C4-2B (cell line): ENCODE measurements at regions not wholly inside any gene's neighbourhood (a gene's known extent, or its start where the extent isn't known, plus 50 kb on each side); places are given as distances from the start of the nearest gene placed in this dataset.
"Not testable (repeated sequence)": the region's sequence is repeated elsewhere in the genome, so short reads cannot be mapped to it uniquely, and the experiment has no call there.

Source experiments
- H3K27ac ChIP-seq: fragments of 450-650 bp; 2 replicates; pipeline ENCODE4 v1.5.1; 2017
- CTCF ChIP-seq: fragments of 450-650 bp; conservative IDR thresholded peaks from 2 replicates; pipeline ENCODE4 v1.5.1; 2017; ENCODE audit warnings: mild to moderate bottlenecking
- ZFX ChIP-seq: fragments of 450-650 bp; IDR thresholded peaks from 2 replicates; pipeline ENCODE4 v1.6.1; 2017

- TF ChIP-seq CTCF: no peak
- no peak; the same call in none of the 2 replicates for TF ChIP-seq ZFX
- peak overlapping the region; percentile 48 for H3K27ac ChIP-seq
Observed at GRCh38 chr13:32838945-32839344, 177.3 kb upstream of the KL start.

- no peak overlapping the region; the same call in 1 of the 2 replicates for H3K27ac ChIP-seq
- TF ChIP-seq ZFX: no peak
- TF ChIP-seq CTCF: no peak
Observed at GRCh38 chr13:32840113-32840512, 176.1 kb upstream of the KL start.

GRCh38 chr13:32840989-32841713 lies 175.1 kb upstream of the KL start:
- H3K27ac ChIP-seq: no peak overlapping the region
- TF ChIP-seq ZFX (no peak), CTCF (no peak)

GRCh38 chr13:32845952-32846950 lies 170.0 kb upstream of the KL start:
- H3K27ac ChIP-seq: no peak overlapping the region

DNA sequence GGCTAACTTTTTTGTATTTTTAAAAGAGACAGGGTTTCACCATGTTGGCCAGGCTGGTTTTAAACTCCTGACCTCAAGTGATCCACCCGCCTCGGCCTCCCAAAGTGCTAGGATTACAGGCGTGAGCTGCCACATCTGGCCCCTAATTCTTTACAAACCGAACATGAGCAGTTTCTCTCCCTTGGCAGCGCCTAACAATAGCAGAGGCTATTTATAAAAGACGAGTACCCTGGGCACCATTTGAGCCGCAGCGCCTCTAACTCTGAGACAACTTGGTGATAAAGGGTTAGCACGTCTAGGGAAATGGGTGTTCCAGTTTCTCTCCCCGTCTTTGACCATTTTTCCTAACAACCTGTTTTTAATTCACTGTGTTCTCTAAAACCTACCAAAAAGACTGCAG lies 168.2 kb upstream of the KL start:
- not testable (repeated sequence) for H3K27ac ChIP-seq

More at GRCh38 chr13:32845952-32846950, 170.0 kb upstream of the KL start:
- TF ChIP-seq CTCF (no peak), ZFX (no peak)

GRCh38 chr13:32849369-32849768 lies 166.9 kb upstream of the KL start:
- TF ChIP-seq CTCF: no peak
- TF ChIP-seq ZFX: no peak

GRCh38 chr13:32850316-32851052 lies 165.7 kb upstream of the KL start:
- no peak overlapping the region for H3K27ac ChIP-seq
- TF ChIP-seq ZFX (no peak), CTCF (no peak)

More at GRCh38 chr13:32849369-32849768, 166.9 kb upstream of the KL start:
- H3K27ac ChIP-seq: no peak overlapping the region
